ENCODE measurements at regions not wholly inside any gene's neighbourhood (a gene's known extent, or its start where the extent isn't known, plus 50 kb on each side); places are given as distances from the start of the nearest gene placed in this dataset.

- TF ChIP-seq CTCF (IDR thresholded peaks at IDR 0.05) (no peak), POLR2A (IDR thresholded peaks at IDR 0.05) (no peak)
These were observed 50.2 kb upstream of the ELOVL5 start for GRCh38 chr6:53399027-53399344.

All from lower leg skin (tissue), 3 donors.